Activated T-cell treated with anti-CD3 and anti-CD28 coated beads, Interleukin-2, amount 50 U/mL, for 72 hours (primary cell): ENCODE measurements at regions not wholly inside any gene's neighbourhood (a gene's known extent, or its start where the extent isn't known, plus 50 kb on each side); places are given as distances from the start of the nearest gene placed in this dataset.
"Not testable (repeated sequence)": the region's sequence is repeated elsewhere in the genome, so short reads cannot be mapped to it uniquely, and the experiment has no call there.

Experiments used
- ATAC-seq, 2 donors: fragments of 150-1000 bp; cut with Tn5 transposase; replicated peaks in 1 of 2; 2 replicates each; pipeline ENCODE4 v1.10.0; 2021; ENCODE audit warnings: moderate library complexity in 2 of 2, mild to moderate bottlenecking in 1 of 2
- DNase-seq, 2 donors: peaks; one replicate each; pipeline ENCODE4 v3.0.0; 2021 to 2022; ENCODE audit warnings: mixed read lengths in 1 of 2
- H3K27ac Mint-ChIP-seq: one replicate; pipeline ENCODE4 v1.8.0; 2022; ENCODE audit warnings: mild to moderate bottlenecking, moderate library complexity, mixed read lengths
- H3K27me3 Mint-ChIP-seq: one replicate; pipeline ENCODE4 v1.8.0; 2022; ENCODE audit warnings: low read depth, mixed read lengths
- H3K36me3 Mint-ChIP-seq, 2 donors: one replicate each; pipeline ENCODE4 v1.8.0; 2022; ENCODE audit warnings: mixed read lengths in 2 of 2, mild to moderate bottlenecking in 1 of 2; ENCODE audit not compliant: insufficient read depth in 2 of 2
- H3K4me1 Mint-ChIP-seq: one replicate; pipeline ENCODE4 v1.8.0; 2022; ENCODE audit warnings: low read depth, mixed read lengths
- H3K4me3 Mint-ChIP-seq, 2 donors: one replicate each; pipeline ENCODE4 v1.8.0; 2022; ENCODE audit warnings: mild to moderate bottlenecking in 2 of 2, mixed read lengths in 2 of 2, moderate library complexity in 2 of 2
- H3K9me3 Mint-ChIP-seq, 2 donors: one replicate each; pipeline ENCODE4 v1.8.0; 2022; ENCODE audit warnings: mixed read lengths in 2 of 2

DNA sequence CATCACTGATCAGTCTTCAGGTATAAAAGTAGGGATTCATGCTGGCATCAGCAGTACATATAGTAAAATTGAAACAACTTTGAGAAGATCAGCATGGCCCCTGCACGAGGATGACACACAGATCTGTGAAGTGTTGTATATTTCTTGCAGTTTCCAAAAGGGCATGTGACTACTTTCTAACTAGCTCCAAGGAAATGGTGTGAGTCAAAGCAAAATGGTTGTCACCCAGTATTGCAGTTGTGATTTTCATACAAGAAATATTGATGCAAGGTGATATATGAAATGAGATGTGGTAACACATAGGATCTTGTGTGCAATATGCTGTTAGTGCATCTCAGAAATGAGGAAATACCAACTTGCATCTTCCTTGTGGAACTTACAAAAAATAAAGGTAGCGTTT lies 74.5 kb upstream of the ACBD5 start:
- peaks cover 15% of the 10 kb centered on the region for H3K27me3 Mint-ChIP-seq
- DNase-seq (peak in 1 of 2 donors; percentile 7), ATAC-seq (peak; percentile 41 to 81)
- peak overlapping the region in 1 of 2 donors; percentile 10 for H3K4me3 Mint-ChIP-seq
- H3K9me3 Mint-ChIP-seq, H3K27ac Mint-ChIP-seq, H3K36me3 Mint-ChIP-seq: not testable (repeated sequence)
- H3K4me1 Mint-ChIP-seq, result peaks cover 17% of the 10 kb centered on the region

DNA sequence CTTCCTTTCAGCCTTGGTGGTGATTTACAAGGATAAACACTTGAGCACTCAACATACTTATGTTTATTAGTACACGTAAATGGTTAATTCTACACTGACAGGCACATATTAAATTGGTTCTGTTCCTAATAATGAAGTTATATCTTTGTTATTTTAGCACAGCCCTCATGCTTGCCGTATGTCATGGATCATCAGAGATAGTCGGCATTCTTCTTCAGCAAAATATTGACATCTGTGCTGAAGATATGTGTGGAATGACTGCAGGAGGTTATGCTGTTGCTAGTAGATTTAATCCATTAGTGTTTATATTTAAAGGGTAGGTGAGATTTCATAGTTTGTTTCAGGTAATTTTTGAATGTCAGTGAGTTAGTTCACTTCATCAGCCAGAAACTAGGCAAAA lies 73.0 kb upstream of the ACBD5 start:
- H3K4me1 Mint-ChIP-seq, DNase-seq, ATAC-seq, H3K9me3 Mint-ChIP-seq, H3K36me3 Mint-ChIP-seq, H3K4me3 Mint-ChIP-seq, H3K27ac Mint-ChIP-seq: not testable (repeated sequence)
- H3K27me3 Mint-ChIP-seq, result peaks cover 14% of the 10 kb centered on the region

- H3K4me3 Mint-ChIP-seq, result no peak overlapping the region
- DNase-seq (no peak), ATAC-seq (peak in 1 of 2 donors; percentile 34)
- peaks cover 7% of the 10 kb centered on the region for H3K27me3 Mint-ChIP-seq
- peaks cover 8% of the 10 kb centered on the region for H3K4me1 Mint-ChIP-seq
- no peak overlapping the region for H3K27ac Mint-ChIP-seq
- no peaks in the 10 kb centered on the region for H3K36me3 Mint-ChIP-seq
- H3K9me3 Mint-ChIP-seq, result no peaks in the 10 kb centered on the region
Observed at GRCh38 chr10:27312854-27313253, 72.3 kb upstream of the ACBD5 start.

GRCh38 chr10:27311809-27312208 lies 71.2 kb upstream of the ACBD5 start:
- not testable (repeated sequence) for ATAC-seq, H3K27ac Mint-ChIP-seq, H3K27me3 Mint-ChIP-seq, H3K4me1 Mint-ChIP-seq, DNase-seq, H3K36me3 Mint-ChIP-seq, H3K4me3 Mint-ChIP-seq, H3K9me3 Mint-ChIP-seq

DNA sequence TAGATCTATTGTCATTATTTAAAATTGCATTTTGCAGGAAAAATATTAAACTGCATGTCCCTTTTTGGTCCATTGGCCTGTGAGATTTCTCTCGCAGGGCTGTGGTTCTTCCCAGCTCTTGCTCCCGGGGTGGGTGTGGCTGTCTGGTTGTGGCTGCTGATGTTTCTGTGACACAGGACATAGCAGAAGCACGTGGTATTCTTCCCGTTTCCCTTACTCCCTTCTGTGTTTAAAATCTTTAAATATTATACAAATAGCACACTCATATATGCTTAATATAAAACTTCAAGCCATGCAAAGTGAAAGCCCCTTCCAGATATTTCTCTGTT lies 57.9 kb upstream of the ACBD5 start:
- H3K4me3 Mint-ChIP-seq, H3K36me3 Mint-ChIP-seq, H3K27me3 Mint-ChIP-seq, DNase-seq, H3K9me3 Mint-ChIP-seq, ATAC-seq, H3K4me1 Mint-ChIP-seq, H3K27ac Mint-ChIP-seq: not testable (repeated sequence)

DNA sequence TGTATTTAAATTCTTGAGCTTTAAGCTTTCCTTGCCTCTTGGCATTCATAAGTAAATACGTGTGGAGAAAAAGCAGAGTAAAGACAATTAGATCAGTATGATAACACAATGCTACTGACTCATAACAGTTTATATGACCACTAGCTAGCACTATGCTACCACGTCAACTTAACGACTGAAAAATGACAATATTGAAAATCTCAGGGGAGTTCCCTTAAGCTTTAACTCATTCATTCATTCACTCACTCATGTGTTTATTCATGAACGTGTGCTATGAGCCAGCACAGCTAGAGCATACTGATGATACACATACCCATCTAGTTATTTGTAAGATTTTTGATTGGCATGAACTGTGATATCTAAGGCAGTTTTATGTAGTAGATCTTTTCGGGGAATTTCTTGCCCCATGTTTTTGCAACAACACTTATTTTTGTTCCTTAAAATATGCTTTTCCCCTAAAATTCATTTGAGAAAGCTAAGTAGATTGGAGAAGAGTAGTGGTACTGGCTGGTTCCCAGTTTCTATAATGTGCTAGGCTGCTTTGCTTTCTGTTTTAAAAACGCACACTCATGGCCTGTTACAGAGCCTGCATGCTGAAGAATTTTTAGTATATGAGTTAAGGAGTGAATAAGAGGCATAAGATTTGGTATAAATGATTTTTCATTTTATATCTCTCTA lies 57.4 kb upstream of the ACBD5 start:
- DNase-seq, result no peak
- peak; percentile 44 to 87 for ATAC-seq
- no peaks in the 10 kb centered on the region for H3K9me3 Mint-ChIP-seq
- no peak overlapping the region for H3K4me3 Mint-ChIP-seq
- peaks cover 6% of the 10 kb centered on the region for H3K27me3 Mint-ChIP-seq
- no peaks in the 10 kb centered on the region for H3K4me1 Mint-ChIP-seq
- no peak overlapping the region for H3K27ac Mint-ChIP-seq
- H3K36me3 Mint-ChIP-seq, result peaks cover 0 to 4% of the 10 kb centered on the region in 2 donors

DNA sequence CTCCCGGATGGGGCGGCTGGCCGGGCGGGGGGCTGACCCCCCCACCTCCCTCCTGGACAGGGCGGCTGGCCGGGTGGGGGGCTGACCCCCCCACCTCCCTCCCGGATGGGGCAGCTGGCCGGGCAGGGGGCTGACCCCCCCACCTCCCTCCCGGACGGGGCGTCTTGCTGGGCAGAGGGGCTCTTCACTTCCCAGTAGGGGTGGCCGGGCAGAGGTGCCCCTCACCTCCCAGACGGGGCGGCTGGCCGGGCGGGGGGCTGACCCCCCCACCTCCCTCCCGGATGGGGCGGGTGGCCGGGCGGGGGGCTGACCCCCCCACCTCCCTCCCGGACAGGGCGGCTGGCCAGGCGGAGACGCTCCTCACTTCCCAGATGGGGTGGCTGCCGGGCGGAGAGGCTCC lies 55.7 kb upstream of the ACBD5 start:
- ATAC-seq, H3K9me3 Mint-ChIP-seq, H3K27me3 Mint-ChIP-seq, H3K4me1 Mint-ChIP-seq, DNase-seq, H3K27ac Mint-ChIP-seq, H3K36me3 Mint-ChIP-seq, H3K4me3 Mint-ChIP-seq: not testable (repeated sequence)

DNA sequence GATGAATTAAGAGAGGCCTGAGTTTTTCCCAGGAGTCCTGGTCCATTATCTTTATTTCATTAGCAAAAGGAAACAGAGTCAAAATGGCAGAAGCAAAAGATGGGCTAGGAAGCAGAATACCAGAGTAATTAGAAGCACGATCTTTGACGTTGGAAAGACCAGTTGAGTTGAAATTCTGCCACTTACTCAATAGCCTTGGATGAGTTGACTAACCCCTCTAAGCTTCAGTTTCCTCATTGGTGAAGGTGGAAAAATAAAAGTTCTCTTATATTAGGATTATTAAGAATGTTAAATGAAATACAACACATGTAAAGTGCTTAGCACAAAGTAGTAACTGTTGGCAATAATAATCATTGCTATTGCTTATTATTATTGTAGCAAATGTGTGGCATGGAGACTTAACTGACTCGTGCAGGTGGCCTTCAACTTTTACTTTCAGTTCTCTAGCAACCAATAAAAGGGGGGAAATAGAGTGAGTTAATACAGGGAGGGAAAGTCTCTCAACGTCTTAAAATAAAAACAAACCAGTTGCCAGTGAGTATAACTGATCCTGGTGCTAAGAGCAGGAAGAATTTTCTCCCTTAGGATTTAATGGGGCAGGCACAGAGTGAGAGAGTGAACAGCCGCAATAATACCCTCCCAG lies 50.8 kb upstream of the ACBD5 start:
- H3K27me3 Mint-ChIP-seq, DNase-seq, H3K36me3 Mint-ChIP-seq, H3K9me3 Mint-ChIP-seq: not testable (repeated sequence)
- peak overlapping the region; percentile 59 to 86 for H3K4me3 Mint-ChIP-seq
- ATAC-seq, result peak in 1 of 2 donors; percentile 33
- peak overlapping the region; percentile 79 for H3K27ac Mint-ChIP-seq
- peaks cover 12% of the 10 kb centered on the region for H3K4me1 Mint-ChIP-seq
